ENCODE measurements at regions not wholly inside any gene's neighbourhood (a gene's known extent, or its start where the extent isn't known, plus 50 kb on each side); places are given as distances from the start of the nearest gene placed in this dataset.

GRCh38 chr12:98354520-98355035, 160.8 kb upstream of the TMPO start:
- in situ Hi-C loops (cut with MboI) (no loop called here), intact Hi-C loops (cut with micrococcal nuclease; ENCODE audit: unreplicated experiment) (no loop called here)
- ChIA-PET POLR2A (interaction anchor here (1.0 kb wide), 3 partner anchors 15 to 74 kb away, joined by 3 to 4 read pairs (median 3); no protein-coding TSS in a partner anchor), CTCF (interaction anchor here (1.1 to 1.9 kb wide), 5 partner anchors 11 to 26 kb away, joined by 3 to 5 read pairs (median 3); no protein-coding TSS in a partner anchor), SMC1A (ENCODE audit: uncharacterized antibody, unreplicated experiment) (interaction anchor here (0.8 to 6.8 kb wide), 7 partner anchors 16 to 393 kb away, joined by 3 to 80 read pairs (median 5); no protein-coding TSS in a partner anchor), RAD21 (ENCODE audit: unreplicated experiment) (interaction anchor here (1.0 to 1.2 kb wide), 2 partner anchors 11 to 26 kb away, joined by 3 read pairs; no protein-coding TSS in a partner anchor)
- no peaks in the 10 kb centered on the region for H4K20me1 ChIP-seq (ENCODE audit: control insufficient read depth, insufficient read depth)
- H3K4me3 ChIP-seq = no peak overlapping the region
- H3K4me1 ChIP-seq (ENCODE audit: control insufficient read depth, insufficient read depth, low read length) = peaks cover 4% of the 10 kb centered on the region; the same call in 1 of the 2 replicates
- DNase-seq (ENCODE audit: low read depth, low spot score) (no peak), FAIRE-seq (no peak), ATAC-seq (no peak)
- no peaks in the 10 kb centered on the region for H3K79me2 ChIP-seq (ENCODE audit: control insufficient read depth, insufficient read depth, low read length)
- H3K27me3 ChIP-seq (replicated peaks in 1 of 2; ENCODE audit: control insufficient read depth in 2 of 2, insufficient read depth in 2 of 2, low read length in 1 of 2) = no peaks in the 10 kb centered on the region
- no peaks in the 10 kb centered on the region for H3K36me3 ChIP-seq (ENCODE audit: control insufficient read depth in 2 of 2, insufficient read depth in 2 of 2, low read length in 1 of 2)
- no peak overlapping the region for H3K27ac ChIP-seq (ENCODE audit: control insufficient read depth, insufficient read depth)
- no TSS peak for BruUV-seq (replicated peaks)
- no peak overlapping the region for H3K4me2 ChIP-seq (ENCODE audit: control insufficient read depth, insufficient read depth)
- H3K9ac ChIP-seq (ENCODE audit: control insufficient read depth, insufficient read depth, low read length) = no peak overlapping the region
- WGBS (ENCODE audit: insufficient coverage, insufficient replicate concordance, low lambda C conversion rate, missing lambda C conversion rate) = 43% methylated on average over 2 of the region's 2 CpGs
- no peak overlapping the region for H2AFZ ChIP-seq (ENCODE audit: control insufficient read depth, low read depth, low read length)
- H3K9me3 ChIP-seq (replicated peaks; ENCODE audit: control insufficient read depth, insufficient read depth, low read length) = no peaks in the 10 kb centered on the region
- TF ChIP-seq ZNF687 (IDR thresholded peaks at IDR 0.05) (no peak), RFX5 (IDR thresholded peaks at IDR 0.05; ENCODE audit: low read depth, low read length) (no peak), BACH1 (IDR thresholded peaks at IDR 0.05; ENCODE audit: borderline replicate concordance) (no peak), JUND (IDR thresholded peaks at IDR 0.05; ENCODE audit: low read depth, low read length) (no peak), RUNX3 (IDR thresholded peaks at IDR 0.05; ENCODE audit: low read length) (no peak), REST (IDR thresholded peaks at IDR 0.05; ENCODE audit: low read depth, low read length) (no peak), ZBTB11 (CRISPR knock-in tag; IDR thresholded peaks at IDR 0.05) (no peak), SUPT20H (IDR thresholded peaks at IDR 0.05; ENCODE audit: borderline replicate concordance, control insufficient read depth, low read depth, low read length) (no peak), ZNF217 (IDR thresholded peaks at IDR 0.05) (no peak), PBX3 (IDR thresholded peaks at IDR 0.05; ENCODE audit: insufficient replicate concordance, low read depth, low read length) (no peak), SP1 (IDR thresholded peaks at IDR 0.05; ENCODE audit: low read depth, low read length) (no peak)
